ENCODE measurements at regions not wholly inside any gene's neighbourhood (a gene's known extent, or its start where the extent isn't known, plus 50 kb on each side); places are given as distances from the start of the nearest gene placed in this dataset.

- H3K4me3 ChIP-seq (ENCODE audit: low read depth in 1 of 2, low read length in 2 of 2) = no peak overlapping the region
- H3K4me1 ChIP-seq (ENCODE audit: control insufficient read depth in 1 of 2, insufficient read depth in 2 of 2, low read length in 2 of 2) = peaks cover 0 to 4% of the 10 kb centered on the region in 2 donors
Observed at GRCh38 chr1:82446955-82447354, 646.2 kb downstream of the ADGRL2 start.

GRCh38 chr1:82446236-82446635 lies 645.5 kb downstream of the ADGRL2 start:
- H3K9me3 ChIP-seq (ENCODE audit: control insufficient read depth in 1 of 2, low read length in 2 of 2) = no peaks in the 10 kb centered on the region
- H3K36me3 ChIP-seq (ENCODE audit: control insufficient read depth in 1 of 2, insufficient read depth in 2 of 2, low read length in 2 of 2) = no peaks in the 10 kb centered on the region
- H3K4me3 ChIP-seq (ENCODE audit: low read depth in 1 of 2, low read length in 2 of 2) = peak overlapping the region in 1 of 2 donors; percentile 19
- H3K27ac ChIP-seq (ENCODE audit: low read length) = no peak overlapping the region
- no peaks in the 10 kb centered on the region for H3K27me3 ChIP-seq (ENCODE audit: low read depth, low read length)
- peaks cover 0 to 4% of the 10 kb centered on the region in 2 donors for H3K4me1 ChIP-seq (ENCODE audit: control insufficient read depth in 1 of 2, insufficient read depth in 2 of 2, low read length in 2 of 2)

More at GRCh38 chr1:82446955-82447354, 646.2 kb downstream of the ADGRL2 start:
- no peak overlapping the region for H3K27ac ChIP-seq (ENCODE audit: low read length)
- H3K9me3 ChIP-seq (ENCODE audit: control insufficient read depth in 1 of 2, low read length in 2 of 2) = peaks cover 0 to 6% of the 10 kb centered on the region in 2 donors
- no peaks in the 10 kb centered on the region for H3K36me3 ChIP-seq (ENCODE audit: control insufficient read depth in 1 of 2, insufficient read depth in 2 of 2, low read length in 2 of 2)
- no peaks in the 10 kb centered on the region for H3K27me3 ChIP-seq (ENCODE audit: low read depth, low read length)

GRCh38 chr1:82445827-82446226 lies 645.1 kb downstream of the ADGRL2 start:
- H3K4me1 ChIP-seq (ENCODE audit: control insufficient read depth in 1 of 2, insufficient read depth in 2 of 2, low read length in 2 of 2) = peaks cover 0 to 4% of the 10 kb centered on the region in 2 donors
- no peaks in the 10 kb centered on the region for H3K9me3 ChIP-seq (ENCODE audit: control insufficient read depth in 1 of 2, low read length in 2 of 2)
- no peaks in the 10 kb centered on the region for H3K36me3 ChIP-seq (ENCODE audit: control insufficient read depth in 1 of 2, insufficient read depth in 2 of 2, low read length in 2 of 2)
- H3K4me3 ChIP-seq (ENCODE audit: low read depth in 1 of 2, low read length in 2 of 2) = no peak overlapping the region
- H3K27ac ChIP-seq (ENCODE audit: low read length) = no peak overlapping the region
- H3K27me3 ChIP-seq (ENCODE audit: low read depth, low read length) = no peaks in the 10 kb centered on the region

GRCh38 chr1:82445132-82445531 lies 644.4 kb downstream of the ADGRL2 start:
- Histone ChIP-seq H3K4me3 (ENCODE audit: low read depth in 1 of 2, low read length in 2 of 2) (no peak overlapping the region), H3K27me3 (ENCODE audit: low read depth, low read length) (no peaks in the 10 kb centered on the region), H3K27ac (ENCODE audit: low read length) (no peak overlapping the region), H3K36me3 (ENCODE audit: control insufficient read depth in 1 of 2, insufficient read depth in 2 of 2, low read length in 2 of 2) (no peaks in the 10 kb centered on the region), H3K4me1 (ENCODE audit: control insufficient read depth in 1 of 2, insufficient read depth in 2 of 2, low read length in 2 of 2) (peaks cover 0 to 4% of the 10 kb centered on the region in 2 donors), H3K9me3 (ENCODE audit: control insufficient read depth in 1 of 2, low read length in 2 of 2) (no peaks in the 10 kb centered on the region)

GRCh38 chr1:82441402-82441801 lies 640.7 kb downstream of the ADGRL2 start:
- Histone ChIP-seq H3K27ac (ENCODE audit: low read length) (no peak overlapping the region), H3K36me3 (ENCODE audit: control insufficient read depth in 1 of 2, insufficient read depth in 2 of 2, low read length in 2 of 2) (no peaks in the 10 kb centered on the region), H3K9me3 (ENCODE audit: control insufficient read depth in 1 of 2, low read length in 2 of 2) (no peaks in the 10 kb centered on the region), H3K27me3 (ENCODE audit: low read depth, low read length) (no peaks in the 10 kb centered on the region), H3K4me1 (ENCODE audit: control insufficient read depth in 1 of 2, insufficient read depth in 2 of 2, low read length in 2 of 2) (no peaks in the 10 kb centered on the region), H3K4me3 (ENCODE audit: low read depth in 1 of 2, low read length in 2 of 2) (no peak overlapping the region)

- Histone ChIP-seq H3K27me3 (ENCODE audit: low read depth, low read length) (no peaks in the 10 kb centered on the region), H3K27ac (ENCODE audit: low read length) (no peak overlapping the region), H3K4me3 (ENCODE audit: low read depth in 1 of 2, low read length in 2 of 2) (no peak overlapping the region), H3K9me3 (ENCODE audit: control insufficient read depth in 1 of 2, low read length in 2 of 2) (no peaks in the 10 kb centered on the region), H3K4me1 (ENCODE audit: control insufficient read depth in 1 of 2, insufficient read depth in 2 of 2, low read length in 2 of 2) (no peaks in the 10 kb centered on the region), H3K36me3 (ENCODE audit: control insufficient read depth in 1 of 2, insufficient read depth in 2 of 2, low read length in 2 of 2) (no peaks in the 10 kb centered on the region)
Observed at GRCh38 chr1:82423174-82423815, 622.6 kb downstream of the ADGRL2 start.

GRCh38 chr1:82421782-82422181 lies 621.0 kb downstream of the ADGRL2 start:
- Histone ChIP-seq H3K4me3 (ENCODE audit: low read depth in 1 of 2, low read length in 2 of 2) (no peak overlapping the region), H3K27me3 (ENCODE audit: low read depth, low read length) (no peaks in the 10 kb centered on the region), H3K9me3 (ENCODE audit: control insufficient read depth in 1 of 2, low read length in 2 of 2) (no peaks in the 10 kb centered on the region), H3K27ac (ENCODE audit: low read length) (no peak overlapping the region), H3K4me1 (ENCODE audit: control insufficient read depth in 1 of 2, insufficient read depth in 2 of 2, low read length in 2 of 2) (no peaks in the 10 kb centered on the region), H3K36me3 (ENCODE audit: control insufficient read depth in 1 of 2, insufficient read depth in 2 of 2, low read length in 2 of 2) (no peaks in the 10 kb centered on the region)

- Histone ChIP-seq H3K27ac (ENCODE audit: low read length) (no peak overlapping the region), H3K27me3 (ENCODE audit: low read depth, low read length) (no peaks in the 10 kb centered on the region), H3K36me3 (ENCODE audit: control insufficient read depth in 1 of 2, insufficient read depth in 2 of 2, low read length in 2 of 2) (no peaks in the 10 kb centered on the region), H3K4me3 (ENCODE audit: low read depth in 1 of 2, low read length in 2 of 2) (no peak overlapping the region), H3K4me1 (ENCODE audit: control insufficient read depth in 1 of 2, insufficient read depth in 2 of 2, low read length in 2 of 2) (no peaks in the 10 kb centered on the region), H3K9me3 (ENCODE audit: control insufficient read depth in 1 of 2, low read length in 2 of 2) (no peaks in the 10 kb centered on the region)
Observed at GRCh38 chr1:82420584-82420983, 619.9 kb downstream of the ADGRL2 start.

GRCh38 chr1:82411605-82412004 lies 610.9 kb downstream of the ADGRL2 start:
- H3K9me3 ChIP-seq (ENCODE audit: control insufficient read depth in 1 of 2, low read length in 2 of 2) = no peaks in the 10 kb centered on the region
- no peaks in the 10 kb centered on the region for H3K36me3 ChIP-seq (ENCODE audit: control insufficient read depth in 1 of 2, insufficient read depth in 2 of 2, low read length in 2 of 2)
- no peak overlapping the region for H3K4me3 ChIP-seq (ENCODE audit: low read depth in 1 of 2, low read length in 2 of 2)
- H3K27me3 ChIP-seq (ENCODE audit: low read depth, low read length) = no peaks in the 10 kb centered on the region
- no peaks in the 10 kb centered on the region for H3K4me1 ChIP-seq (ENCODE audit: control insufficient read depth in 1 of 2, insufficient read depth in 2 of 2, low read length in 2 of 2)
- H3K27ac ChIP-seq (ENCODE audit: low read length) = no peak overlapping the region

- no peak overlapping the region for H3K27ac ChIP-seq (ENCODE audit: low read length)
- H3K4me1 ChIP-seq (ENCODE audit: control insufficient read depth in 1 of 2, insufficient read depth in 2 of 2, low read length in 2 of 2) = no peaks in the 10 kb centered on the region
- H3K36me3 ChIP-seq (ENCODE audit: control insufficient read depth in 1 of 2, insufficient read depth in 2 of 2, low read length in 2 of 2) = no peaks in the 10 kb centered on the region
- no peaks in the 10 kb centered on the region for H3K9me3 ChIP-seq (ENCODE audit: control insufficient read depth in 1 of 2, low read length in 2 of 2)
- no peak overlapping the region for H3K4me3 ChIP-seq (ENCODE audit: low read depth in 1 of 2, low read length in 2 of 2)
- H3K27me3 ChIP-seq (ENCODE audit: low read depth, low read length) = no peaks in the 10 kb centered on the region
Observed at GRCh38 chr1:82405333-82405732, 604.6 kb downstream of the ADGRL2 start.

GRCh38 chr1:82401116-82401515 lies 600.4 kb downstream of the ADGRL2 start:
- Histone ChIP-seq H3K27me3 (ENCODE audit: low read depth, low read length) (no peaks in the 10 kb centered on the region), H3K36me3 (ENCODE audit: control insufficient read depth in 1 of 2, insufficient read depth in 2 of 2, low read length in 2 of 2) (no peaks in the 10 kb centered on the region), H3K9me3 (ENCODE audit: control insufficient read depth in 1 of 2, low read length in 2 of 2) (no peaks in the 10 kb centered on the region), H3K27ac (ENCODE audit: low read length) (no peak overlapping the region), H3K4me1 (ENCODE audit: control insufficient read depth in 1 of 2, insufficient read depth in 2 of 2, low read length in 2 of 2) (no peaks in the 10 kb centered on the region), H3K4me3 (ENCODE audit: low read depth in 1 of 2, low read length in 2 of 2) (no peak overlapping the region)

GRCh38 chr1:82400521-82400920 lies 599.8 kb downstream of the ADGRL2 start:
- Histone ChIP-seq H3K4me1 (ENCODE audit: control insufficient read depth in 1 of 2, insufficient read depth in 2 of 2, low read length in 2 of 2) (no peaks in the 10 kb centered on the region), H3K36me3 (ENCODE audit: control insufficient read depth in 1 of 2, insufficient read depth in 2 of 2, low read length in 2 of 2) (no peaks in the 10 kb centered on the region), H3K9me3 (ENCODE audit: control insufficient read depth in 1 of 2, low read length in 2 of 2) (no peaks in the 10 kb centered on the region), H3K27me3 (ENCODE audit: low read depth, low read length) (no peaks in the 10 kb centered on the region), H3K4me3 (ENCODE audit: low read depth in 1 of 2, low read length in 2 of 2) (no peak overlapping the region), H3K27ac (ENCODE audit: low read length) (no peak overlapping the region)
